ENCODE measurements at regions not wholly inside any gene's neighbourhood (a gene's known extent, or its start where the extent isn't known, plus 50 kb on each side); places are given as distances from the start of the nearest gene placed in this dataset.

- Histone ChIP-seq H3K9me3 (ENCODE audit: low read length) (no peaks in the 10 kb centered on the region), H3K27me3 (ENCODE audit: insufficient read depth, low read depth, low read length) (no peaks in the 10 kb centered on the region), H3K4me3 (ENCODE audit: low read length) (no peak overlapping the region), H3K79me2 (replicated peaks; ENCODE audit: insufficient read depth, low read length) (no peaks in the 10 kb centered on the region), H3K27ac (ENCODE audit: low read length) (no peak overlapping the region), H2AFZ (ENCODE audit: low read depth, low read length) (no peak overlapping the region), H3K9ac (ENCODE audit: low read length) (no peak overlapping the region), H4K20me1 (ENCODE audit: insufficient read depth) (no peaks in the 10 kb centered on the region), H3K9me2 (ENCODE audit: insufficient read depth, low read length) (no peaks in the 10 kb centered on the region), H3K4me2 (ENCODE audit: low read length) (no peak overlapping the region), H3K36me3 (ENCODE audit: insufficient read depth, low read length) (no peaks in the 10 kb centered on the region), H3F3A (ENCODE audit: insufficient read depth, low read length, poor library complexity, severe bottlenecking) (no peaks in the 10 kb centered on the region)
- no peak for TF ChIP-seq TAF1 (IDR thresholded peaks at IDR 0.05; ENCODE audit: low read depth)
- no peak for TF ChIP-seq MXI1 (conservative IDR thresholded peaks at IDR 0.05; ENCODE audit: poor library complexity, severe bottlenecking)
- TF ChIP-seq, protein P1, sequence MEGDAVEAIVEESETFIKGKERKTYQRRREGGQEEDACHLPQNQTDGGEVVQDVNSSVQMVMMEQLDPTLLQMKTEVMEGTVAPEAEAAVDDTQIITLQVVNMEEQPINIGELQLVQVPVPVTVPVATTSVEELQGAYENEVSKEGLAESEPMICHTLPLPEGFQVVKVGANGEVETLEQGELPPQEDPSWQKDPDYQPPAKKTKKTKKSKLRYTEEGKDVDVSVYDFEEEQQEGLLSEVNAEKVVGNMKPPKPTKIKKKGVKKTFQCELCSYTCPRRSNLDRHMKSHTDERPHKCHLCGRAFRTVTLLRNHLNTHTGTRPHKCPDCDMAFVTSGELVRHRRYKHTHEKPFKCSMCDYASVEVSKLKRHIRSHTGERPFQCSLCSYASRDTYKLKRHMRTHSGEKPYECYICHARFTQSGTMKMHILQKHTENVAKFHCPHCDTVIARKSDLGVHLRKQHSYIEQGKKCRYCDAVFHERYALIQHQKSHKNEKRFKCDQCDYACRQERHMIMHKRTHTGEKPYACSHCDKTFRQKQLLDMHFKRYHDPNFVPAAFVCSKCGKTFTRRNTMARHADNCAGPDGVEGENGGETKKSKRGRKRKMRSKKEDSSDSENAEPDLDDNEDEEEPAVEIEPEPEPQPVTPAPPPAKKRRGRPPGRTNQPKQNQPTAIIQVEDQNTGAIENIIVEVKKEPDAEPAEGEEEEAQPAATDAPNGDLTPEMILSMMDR (IDR thresholded peaks at IDR 0.05; ENCODE audit: poor library complexity, severe bottlenecking) = no peak
- no peak for TF ChIP-seq POLR2AphosphoS5 (IDR thresholded peaks at IDR 0.05)
- TF ChIP-seq, protein P2, sequence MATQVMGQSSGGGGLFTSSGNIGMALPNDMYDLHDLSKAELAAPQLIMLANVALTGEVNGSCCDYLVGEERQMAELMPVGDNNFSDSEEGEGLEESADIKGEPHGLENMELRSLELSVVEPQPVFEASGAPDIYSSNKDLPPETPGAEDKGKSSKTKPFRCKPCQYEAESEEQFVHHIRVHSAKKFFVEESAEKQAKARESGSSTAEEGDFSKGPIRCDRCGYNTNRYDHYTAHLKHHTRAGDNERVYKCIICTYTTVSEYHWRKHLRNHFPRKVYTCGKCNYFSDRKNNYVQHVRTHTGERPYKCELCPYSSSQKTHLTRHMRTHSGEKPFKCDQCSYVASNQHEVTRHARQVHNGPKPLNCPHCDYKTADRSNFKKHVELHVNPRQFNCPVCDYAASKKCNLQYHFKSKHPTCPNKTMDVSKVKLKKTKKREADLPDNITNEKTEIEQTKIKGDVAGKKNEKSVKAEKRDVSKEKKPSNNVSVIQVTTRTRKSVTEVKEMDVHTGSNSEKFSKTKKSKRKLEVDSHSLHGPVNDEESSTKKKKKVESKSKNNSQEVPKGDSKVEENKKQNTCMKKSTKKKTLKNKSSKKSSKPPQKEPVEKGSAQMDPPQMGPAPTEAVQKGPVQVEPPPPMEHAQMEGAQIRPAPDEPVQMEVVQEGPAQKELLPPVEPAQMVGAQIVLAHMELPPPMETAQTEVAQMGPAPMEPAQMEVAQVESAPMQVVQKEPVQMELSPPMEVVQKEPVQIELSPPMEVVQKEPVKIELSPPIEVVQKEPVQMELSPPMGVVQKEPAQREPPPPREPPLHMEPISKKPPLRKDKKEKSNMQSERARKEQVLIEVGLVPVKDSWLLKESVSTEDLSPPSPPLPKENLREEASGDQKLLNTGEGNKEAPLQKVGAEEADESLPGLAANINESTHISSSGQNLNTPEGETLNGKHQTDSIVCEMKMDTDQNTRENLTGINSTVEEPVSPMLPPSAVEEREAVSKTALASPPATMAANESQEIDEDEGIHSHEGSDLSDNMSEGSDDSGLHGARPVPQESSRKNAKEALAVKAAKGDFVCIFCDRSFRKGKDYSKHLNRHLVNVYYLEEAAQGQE (IDR thresholded peaks at IDR 0.05; ENCODE audit: borderline replicate concordance) = no peak
- TF ChIP-seq EP300 (conservative IDR thresholded peaks at IDR 0.05; ENCODE audit: poor library complexity, severe bottlenecking) = no peak
- TF ChIP-seq EZH2 (IDR thresholded peaks at IDR 0.05; ENCODE audit: borderline replicate concordance, insufficient read depth, low read length, poor library complexity, severe bottlenecking) = no peak
- TF ChIP-seq SMC3 (conservative IDR thresholded peaks at IDR 0.05; ENCODE audit: poor library complexity) = no peak
- TF ChIP-seq RAD21 (conservative IDR thresholded peaks at IDR 0.05) = no peak
Measured at GRCh38 chr6:140316966-140317365, 942.5 kb upstream of the CITED2 start.

- H3K4me3 ChIP-seq (ENCODE audit: low read length) = no peak overlapping the region
- TF ChIP-seq RAD21 (conservative IDR thresholded peaks at IDR 0.05) (no peak), EZH2 (IDR thresholded peaks at IDR 0.05; ENCODE audit: borderline replicate concordance, insufficient read depth, low read length, poor library complexity, severe bottlenecking) (no peak), MXI1 (conservative IDR thresholded peaks at IDR 0.05; ENCODE audit: poor library complexity, severe bottlenecking) (no peak), EP300 (conservative IDR thresholded peaks at IDR 0.05; ENCODE audit: poor library complexity, severe bottlenecking) (no peak), TAF1 (IDR thresholded peaks at IDR 0.05; ENCODE audit: low read depth) (no peak), SMC3 (conservative IDR thresholded peaks at IDR 0.05; ENCODE audit: poor library complexity) (no peak), POLR2AphosphoS5 (IDR thresholded peaks at IDR 0.05) (no peak)
- TF ChIP-seq, protein P1 (IDR thresholded peaks at IDR 0.05; ENCODE audit: poor library complexity, severe bottlenecking) = no peak
- TF ChIP-seq, protein P2 (IDR thresholded peaks at IDR 0.05; ENCODE audit: borderline replicate concordance) = no peak
- no peak overlapping the region for H3K4me2 ChIP-seq (ENCODE audit: low read length)
- no peaks in the 10 kb centered on the region for H4K20me1 ChIP-seq (ENCODE audit: insufficient read depth)
- H3K9ac ChIP-seq (ENCODE audit: low read length) = no peak overlapping the region
- H3K27ac ChIP-seq (ENCODE audit: low read length) = no peak overlapping the region
- H3K36me3 ChIP-seq (ENCODE audit: insufficient read depth, low read length) = no peaks in the 10 kb centered on the region
- H3K9me3 ChIP-seq (ENCODE audit: low read length) = no peaks in the 10 kb centered on the region
- H3K9me2 ChIP-seq (ENCODE audit: insufficient read depth, low read length) = no peaks in the 10 kb centered on the region
- H3F3A ChIP-seq (ENCODE audit: insufficient read depth, low read length, poor library complexity, severe bottlenecking) = no peaks in the 10 kb centered on the region
- H3K27me3 ChIP-seq (ENCODE audit: insufficient read depth, low read depth, low read length) = no peaks in the 10 kb centered on the region
- H3K79me2 ChIP-seq (replicated peaks; ENCODE audit: insufficient read depth, low read length) = no peaks in the 10 kb centered on the region
- H2AFZ ChIP-seq (ENCODE audit: low read depth, low read length) = no peak overlapping the region
Measured at GRCh38 chr6:140314682-140315081, 940.2 kb upstream of the CITED2 start.

All from neural cell (in vitro differentiated cells).